ENCODE measurements at regions not wholly inside any gene's neighbourhood (a gene's known extent, or its start where the extent isn't known, plus 50 kb on each side); places are given as distances from the start of the nearest gene placed in this dataset.

GRCh38 chr13:77981281-77981881 is 62.8 kb upstream of the EDNRB start:
- H3K27ac Mint-ChIP-seq (ENCODE audit: low read depth, unreplicated experiment) = no peak overlapping the region
- intact Hi-C loops (cut with micrococcal nuclease) = no loop called here
- ChIA-PET POLR2A (no interaction called here), CTCF (no interaction called here)
- H3K27me3 Mint-ChIP-seq (ENCODE audit: insufficient read depth, unreplicated experiment) = no peaks in the 10 kb centered on the region
- no peaks in the 10 kb centered on the region for H3K4me1 Mint-ChIP-seq (ENCODE audit: insufficient read depth, unreplicated experiment)
- DNase-seq (ENCODE audit: unreplicated experiment) = peak; percentile 12
- no TSS peak for BruUV-seq (replicated peaks)
- no peak overlapping the region for H3K4me3 Mint-ChIP-seq (ENCODE audit: unreplicated experiment)
- H3K36me3 Mint-ChIP-seq (ENCODE audit: insufficient read depth, unreplicated experiment) = no peaks in the 10 kb centered on the region
- no peaks in the 10 kb centered on the region for H3K9me3 Mint-ChIP-seq (ENCODE audit: unreplicated experiment)
- TF ChIP-seq CTCF (IDR thresholded peaks at IDR 0.05; ENCODE audit: unreplicated experiment) = no peak

- no peak overlapping the region for H3K4me3 Mint-ChIP-seq (ENCODE audit: unreplicated experiment)
- no peaks in the 10 kb centered on the region for H3K9me3 Mint-ChIP-seq (ENCODE audit: unreplicated experiment)
- BruUV-seq (replicated peaks) = no TSS peak
- no peaks in the 10 kb centered on the region for H3K36me3 Mint-ChIP-seq (ENCODE audit: insufficient read depth, unreplicated experiment)
- ChIA-PET POLR2A (no interaction called here), CTCF (no interaction called here)
- H3K27ac Mint-ChIP-seq (ENCODE audit: low read depth, unreplicated experiment) = peak overlapping the region; percentile 14
- intact Hi-C loops (cut with micrococcal nuclease) = no loop called here
- no peaks in the 10 kb centered on the region for H3K27me3 Mint-ChIP-seq (ENCODE audit: insufficient read depth, unreplicated experiment)
- DNase-seq (ENCODE audit: unreplicated experiment) = peak; percentile 75
- TF ChIP-seq CTCF (IDR thresholded peaks at IDR 0.05; ENCODE audit: unreplicated experiment) = no peak
- H3K4me1 Mint-ChIP-seq (ENCODE audit: insufficient read depth, unreplicated experiment) = no peaks in the 10 kb centered on the region
Measured at GRCh38 chr13:77980592-77980991, 62.0 kb upstream of the EDNRB start.

- CTCF ChIA-PET = no interaction called here
- Mint-ChIP-seq H3K27ac (ENCODE audit: low read depth, unreplicated experiment) (no peak overlapping the region), H3K4me3 (ENCODE audit: unreplicated experiment) (no peak overlapping the region), H3K27me3 (ENCODE audit: insufficient read depth, unreplicated experiment) (no peaks in the 10 kb centered on the region), H3K9me3 (ENCODE audit: unreplicated experiment) (no peaks in the 10 kb centered on the region), H3K4me1 (ENCODE audit: insufficient read depth, unreplicated experiment) (no peaks in the 10 kb centered on the region), H3K36me3 (ENCODE audit: insufficient read depth, unreplicated experiment) (no peaks in the 10 kb centered on the region)
- no TSS peak for BruUV-seq (replicated peaks)
- DNase-seq (ENCODE audit: unreplicated experiment) = no peak
- no peak for TF ChIP-seq CTCF (IDR thresholded peaks at IDR 0.05; ENCODE audit: unreplicated experiment)
- intact Hi-C loops (cut with micrococcal nuclease) = no loop called here
- POLR2A ChIA-PET = no interaction called here
Measured at GRCh38 chr13:77979721-77980385, 61.2 kb upstream of the EDNRB start.

- ChIA-PET POLR2A (no interaction called here), CTCF (no interaction called here)
- Mint-ChIP-seq H3K9me3 (ENCODE audit: unreplicated experiment) (no peaks in the 10 kb centered on the region), H3K4me1 (ENCODE audit: insufficient read depth, unreplicated experiment) (no peaks in the 10 kb centered on the region), H3K27ac (ENCODE audit: low read depth, unreplicated experiment) (no peak overlapping the region), H3K27me3 (ENCODE audit: insufficient read depth, unreplicated experiment) (no peaks in the 10 kb centered on the region), H3K36me3 (ENCODE audit: insufficient read depth, unreplicated experiment) (no peaks in the 10 kb centered on the region), H3K4me3 (ENCODE audit: unreplicated experiment) (no peak overlapping the region)
- BruUV-seq (replicated peaks) = no TSS peak
- TF ChIP-seq CTCF (IDR thresholded peaks at IDR 0.05; ENCODE audit: unreplicated experiment) = no peak
- DNase-seq (ENCODE audit: unreplicated experiment) = no peak
- intact Hi-C loops (cut with micrococcal nuclease) = no loop called here
Measured at GRCh38 chr13:77975358-77976042, 56.9 kb upstream of the EDNRB start.
